GM19455 (cell line): ENCODE measurements at regions not wholly inside any gene's neighbourhood (a gene's known extent, or its start where the extent isn't known, plus 50 kb on each side); places are given as distances from the start of the nearest gene placed in this dataset.
"Not testable (repeated sequence)": the region's sequence is repeated elsewhere in the genome, so short reads cannot be mapped to it uniquely, and the experiment has no call there.

Experiments used
- ATAC-seq: cut with Tn5 transposase; IDR thresholded peaks from one replicate; pipeline ENCODE4 v1.9.1; 2021; ENCODE audit not compliant: unreplicated experiment

DNA sequence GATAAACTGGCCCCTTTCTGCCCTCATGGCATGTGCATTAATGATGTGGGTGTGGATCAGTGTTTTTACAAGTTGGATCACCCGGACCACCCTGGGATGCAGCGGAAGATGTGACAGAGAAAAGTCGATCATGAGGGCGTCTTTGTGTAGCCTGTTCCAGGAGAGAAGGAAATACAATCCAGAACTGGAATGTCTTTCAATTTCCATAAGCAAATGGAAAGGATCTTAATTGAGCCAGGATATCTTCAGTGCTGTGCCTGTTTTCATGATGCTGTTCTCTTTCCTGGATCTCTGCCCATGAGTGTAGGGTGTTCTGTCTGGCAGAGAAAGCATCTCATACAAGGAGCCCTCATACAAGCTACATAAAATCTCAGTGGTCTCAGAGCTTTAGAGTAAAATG is 481.4 kb downstream of the XYLT1 start:
- ATAC-seq: no peak

GRCh38 chr16:16991711-16992110 is 479.0 kb downstream of the XYLT1 start:
- ATAC-seq: no peak

DNA sequence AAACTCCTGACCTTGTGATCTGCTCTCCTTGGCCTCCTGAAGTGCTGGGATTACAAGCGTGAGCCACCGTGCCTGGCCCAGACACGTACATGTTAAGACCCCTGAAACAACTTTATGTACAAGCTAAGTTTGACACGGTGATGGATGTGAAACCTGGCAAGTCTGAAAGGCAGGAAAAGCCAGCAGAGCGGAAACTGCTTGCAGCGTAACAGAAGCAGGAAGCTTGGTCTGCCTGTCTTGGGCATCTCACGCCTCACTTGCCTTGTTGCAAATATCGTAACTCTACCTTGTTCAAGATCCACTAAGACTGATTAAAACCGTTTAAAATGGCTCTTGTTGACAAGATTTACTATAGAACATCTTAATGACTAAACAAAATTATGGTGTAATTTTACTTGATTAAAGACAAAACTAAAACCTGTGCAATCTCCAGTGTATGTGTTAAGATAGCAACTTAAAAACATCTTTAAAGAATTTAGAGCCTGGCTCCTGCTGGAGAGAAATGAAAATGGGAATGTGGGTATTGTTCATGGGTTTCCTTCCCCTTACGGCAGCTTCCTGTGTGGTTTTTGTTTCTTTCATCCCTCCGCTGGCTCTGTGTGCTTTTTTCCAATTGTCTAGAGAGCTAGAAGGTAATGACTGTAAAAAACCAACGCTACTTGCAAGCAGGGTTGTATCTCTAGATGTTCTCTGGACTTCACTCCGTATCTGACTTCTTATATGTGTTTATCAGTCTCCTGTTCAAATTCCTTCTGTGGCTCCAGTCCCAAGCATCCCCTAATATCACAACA is 477.6 kb downstream of the XYLT1 start:
- no peak for ATAC-seq

GRCh38 chr16:16994831-16995230 is 475.9 kb downstream of the XYLT1 start:
- ATAC-seq: no peak

- ATAC-seq: no peak
These were observed 473.9 kb downstream of the XYLT1 start for GRCh38 chr16:16996827-16997226.

DNA sequence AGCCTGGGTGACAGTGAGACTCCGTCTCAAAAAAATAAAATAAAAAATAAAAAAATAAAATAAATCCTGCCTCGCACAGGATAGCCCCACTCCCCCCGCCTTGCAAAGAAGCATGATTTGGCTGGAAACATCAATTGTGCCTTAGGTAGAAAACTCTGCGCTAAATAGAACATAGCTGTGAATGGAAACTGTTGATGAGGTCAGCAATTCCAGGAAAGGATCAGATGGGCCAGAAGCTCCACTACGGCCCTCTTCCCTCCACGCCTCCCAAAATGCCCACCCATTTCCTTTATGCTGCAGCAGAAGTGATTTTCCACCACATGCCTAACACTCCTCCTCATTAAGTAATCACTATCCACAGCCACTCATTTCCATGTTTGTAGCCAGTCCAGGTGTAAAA is 473.4 kb downstream of the XYLT1 start:
- ATAC-seq: no peak

GRCh38 chr16:17001471-17001870 is 469.3 kb downstream of the XYLT1 start:
- ATAC-seq: no peak

- ATAC-seq: no peak
These were observed 468.2 kb downstream of the XYLT1 start for GRCh38 chr16:17002565-17002964.

DNA sequence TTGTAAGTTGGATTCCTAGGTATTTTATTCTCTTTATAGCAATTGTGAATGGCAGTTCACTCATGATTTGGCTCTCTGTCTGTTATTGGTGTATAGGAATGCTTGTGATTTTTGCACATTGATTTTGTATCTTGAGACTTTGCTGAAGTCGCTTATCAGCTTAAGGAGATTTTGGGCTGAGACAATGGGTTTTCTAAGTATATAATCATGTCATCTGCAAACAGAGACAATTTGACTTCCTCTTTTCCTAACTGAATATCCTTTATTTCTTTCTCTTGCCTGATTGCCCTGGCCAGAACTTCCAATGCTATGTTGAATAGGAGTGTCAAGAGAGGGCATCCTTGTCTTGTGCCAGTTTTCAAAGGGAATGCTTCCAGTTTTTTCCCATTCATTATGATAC is 464.8 kb downstream of the XYLT1 start:
- not testable (repeated sequence) for ATAC-seq

DNA sequence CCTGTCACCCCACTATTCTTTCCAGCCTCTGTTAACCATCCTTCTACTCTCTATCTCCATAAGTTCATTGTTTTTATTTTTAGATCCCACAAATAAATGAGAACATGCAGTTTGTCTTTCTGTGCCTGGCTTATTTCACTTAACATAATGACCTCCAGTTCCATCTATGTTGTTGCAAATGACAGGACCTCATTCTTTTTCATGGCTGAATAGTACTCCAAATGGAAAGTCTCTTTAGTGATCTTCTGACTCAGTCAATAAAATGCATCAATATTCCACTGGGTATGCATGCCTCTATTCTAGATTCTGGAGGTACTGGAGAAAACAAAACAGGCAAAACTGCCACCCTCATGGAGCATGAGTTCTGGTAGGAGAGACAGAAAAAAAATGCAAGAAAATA is 459.0 kb downstream of the XYLT1 start:
- ATAC-seq: no peak

DNA sequence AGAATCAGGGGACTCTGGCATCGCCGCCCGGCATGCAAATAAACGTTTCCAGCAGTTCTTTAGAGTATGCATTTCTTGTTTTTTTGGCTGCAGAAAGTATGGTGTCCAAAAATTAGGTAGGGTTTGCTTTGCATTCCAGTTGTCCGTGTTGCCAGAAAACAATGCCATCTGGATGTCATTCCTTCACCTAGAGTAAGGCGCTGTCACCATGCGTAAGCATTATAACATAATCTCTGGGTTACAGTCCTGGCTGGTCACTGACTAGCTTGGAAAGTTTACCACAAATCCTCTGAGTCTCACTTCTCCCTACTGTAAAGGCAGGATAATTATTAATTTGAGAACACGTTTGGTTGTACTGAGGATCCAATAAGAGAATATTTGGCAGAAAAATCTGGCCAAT is 457.7 kb downstream of the XYLT1 start:
- ATAC-seq: no peak

DNA sequence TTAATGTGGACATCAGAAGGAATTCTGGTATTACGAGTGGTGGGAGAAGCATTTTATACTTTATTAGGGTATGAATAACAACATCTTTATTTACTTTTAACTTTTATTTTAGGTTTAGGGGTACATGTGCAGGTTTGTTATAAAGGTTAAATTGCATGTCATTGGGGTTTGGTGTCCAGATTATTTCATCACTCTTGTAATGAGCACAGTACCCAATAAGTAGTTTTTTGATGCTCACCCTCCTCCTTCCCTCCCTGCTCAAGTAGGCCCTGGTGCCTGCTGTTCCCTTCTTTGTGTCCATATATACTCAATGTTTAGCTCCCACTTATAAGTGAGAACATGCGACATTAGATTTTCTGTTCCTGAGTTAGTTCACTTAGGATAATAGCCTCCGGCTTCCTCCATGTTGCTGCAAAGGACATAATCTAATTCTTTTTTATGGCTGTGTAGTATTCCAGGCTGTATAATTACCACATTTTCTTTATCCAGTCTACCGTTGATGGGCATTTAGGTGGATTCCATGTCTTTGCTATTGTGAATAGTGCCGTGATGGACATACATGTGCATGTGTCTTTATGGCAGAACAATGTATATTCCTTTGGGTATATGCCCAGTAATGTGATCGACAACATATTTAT is 456.2 kb downstream of the XYLT1 start:
- ATAC-seq: no peak

DNA sequence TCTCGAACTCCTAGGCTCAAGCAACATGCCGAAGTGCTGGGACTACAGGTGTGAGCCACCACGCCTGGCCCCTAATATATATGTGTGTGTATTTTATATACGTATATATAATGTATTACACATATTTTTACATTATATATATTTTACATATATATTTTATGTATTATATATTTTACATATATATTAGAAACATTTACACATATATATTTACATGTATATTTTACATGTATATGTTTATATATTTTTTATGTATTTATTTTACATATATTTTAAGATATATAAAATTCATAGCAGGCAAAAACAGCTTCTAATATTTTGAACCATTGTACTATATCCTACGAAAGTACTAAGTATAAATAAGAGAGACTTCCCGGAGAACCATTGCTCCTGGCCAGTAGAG is 455.1 kb downstream of the XYLT1 start:
- no peak for ATAC-seq

- no peak for ATAC-seq
These were observed 453.3 kb downstream of the XYLT1 start for GRCh38 chr16:17017442-17017841.

GRCh38 chr16:17018585-17018939 is 452.2 kb downstream of the XYLT1 start:
- ATAC-seq: no peak

- ATAC-seq: no peak
These were observed 451.4 kb downstream of the XYLT1 start for GRCh38 chr16:17019366-17019765.

- ATAC-seq: no peak
These were observed 447.2 kb downstream of the XYLT1 start for GRCh38 chr16:17023606-17024005.

DNA sequence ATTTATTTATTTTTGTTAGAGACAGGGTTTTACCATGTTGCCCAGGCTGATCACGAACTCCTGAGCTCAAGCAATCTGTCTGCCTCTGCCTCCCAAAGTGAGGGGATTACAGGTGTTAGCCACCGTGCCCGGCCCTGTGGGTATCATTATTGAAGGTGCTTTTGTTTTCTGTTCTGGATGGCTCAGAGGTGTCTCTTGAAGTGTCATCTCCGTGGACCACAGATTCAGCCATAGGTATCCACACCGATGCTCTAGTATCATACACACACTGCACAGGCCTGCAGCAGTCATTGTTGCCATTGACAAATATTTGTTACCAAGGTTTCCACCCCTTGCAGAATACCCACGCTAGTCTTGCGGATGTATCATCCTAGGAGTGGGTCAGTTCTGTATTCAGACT is 446.2 kb downstream of the XYLT1 start:
- ATAC-seq: no peak

DNA sequence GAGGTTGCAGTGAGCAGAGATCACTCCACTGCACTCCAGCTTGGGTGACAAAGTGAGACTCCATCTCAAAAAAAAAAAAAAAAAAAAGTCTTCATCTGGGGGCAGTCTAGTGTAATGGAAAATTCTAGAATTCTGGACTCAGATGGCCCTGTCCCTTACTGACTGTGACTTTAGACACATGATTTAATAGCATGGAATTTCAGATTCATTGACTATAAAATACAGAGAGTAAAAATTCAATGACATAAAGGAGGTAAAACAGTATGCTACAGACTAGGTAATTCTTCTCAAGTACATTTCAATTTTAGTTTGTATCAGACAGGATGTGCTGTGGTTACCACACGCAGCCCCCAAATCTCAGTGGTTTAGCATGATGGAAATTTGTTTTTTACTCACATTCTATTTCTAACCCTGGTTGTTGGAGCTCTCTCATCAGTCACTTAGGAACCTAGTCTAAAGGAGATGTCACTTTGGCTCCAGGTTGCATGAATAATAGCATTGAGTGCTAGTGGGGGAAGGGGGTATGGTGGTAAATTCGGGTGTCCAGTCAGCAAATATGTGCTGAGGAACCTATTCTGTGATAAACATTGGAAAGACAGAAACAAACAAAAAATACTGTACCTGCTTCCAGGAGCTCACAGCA is 444.0 kb downstream of the XYLT1 start:
- ATAC-seq: peak; percentile 91

DNA sequence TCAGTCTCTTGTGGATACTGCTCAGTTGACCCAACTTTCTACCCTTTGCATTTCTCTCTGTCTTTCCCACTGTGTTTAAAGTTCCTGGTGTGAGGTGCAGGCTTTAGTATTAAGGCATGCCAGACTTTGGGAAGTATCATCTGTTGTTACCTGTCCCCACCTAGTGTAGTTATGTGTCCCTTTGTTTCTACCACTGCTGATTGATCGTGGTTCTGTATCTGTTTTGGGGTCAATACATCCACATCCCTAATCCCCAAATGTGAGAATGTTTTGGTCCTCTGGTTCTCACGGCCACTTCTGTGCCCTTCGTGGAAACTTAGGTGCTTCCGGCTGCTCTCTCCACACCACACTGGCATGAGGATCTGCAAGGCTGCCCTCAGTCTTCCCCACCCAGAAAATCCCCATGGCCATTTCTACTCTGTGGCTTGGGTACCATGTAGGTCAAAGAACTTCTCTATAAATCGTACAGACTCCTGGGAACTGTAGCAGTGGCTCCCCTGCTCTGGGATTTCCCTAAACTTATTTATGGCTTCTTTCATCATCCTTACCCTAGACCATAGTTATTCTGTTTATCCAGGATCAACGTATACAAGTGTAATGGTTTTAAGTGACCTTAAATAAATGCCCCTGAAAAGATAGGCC is 443.2 kb downstream of the XYLT1 start:
- no peak for ATAC-seq

GRCh38 chr16:17029602-17030350 is 441.0 kb downstream of the XYLT1 start:
- no peak for ATAC-seq
